OCI-LY7 (cell line): ENCODE measurements at regions not wholly inside any gene's neighbourhood (a gene's known extent, or its start where the extent isn't known, plus 50 kb on each side); places are given as distances from the start of the nearest gene placed in this dataset.

Source experiments
- BruUV-seq: library from RNA; stranded (reverse); fragments of 400-500 nt; replicated peaks from 2 replicates; lab custom pipeline; 2021; lab: Mats Ljungman, UMichigan
- CTCF ChIA-PET: fragments of 300-600 bp; sonication (Branson Sonifier 250); formaldehyde crosslinking; loops from one replicate; lab custom pipeline; 2022; ENCODE audit warnings: antibody characterized with exemption; ENCODE audit not compliant: unreplicated experiment; lab: Charles Lee
- POLR2A ChIA-PET: fragments of 300-600 bp; sonication (Branson Sonifier 250); formaldehyde crosslinking; loops from one replicate; lab custom pipeline; 2022; ENCODE audit warnings: antibody characterized with exemption; lab: Charles Lee
- DNase-seq: peaks from one replicate; pipeline ENCODE4 v3.0.0-alpha.2; 2015; ENCODE audit warnings: low spot score
- H2AFZ ChIP-seq: fragments of 200-600 bp; sonication (generic), shearing (Covaris generic); 2 replicates; pipeline ENCODE4 v1.6.1; 2014; ENCODE audit warnings: mild to moderate bottlenecking, antibody characterized with exemption, low read length, moderate library complexity
- H3K27ac ChIP-seq: fragments of 200-600 bp; sonication (generic); 2 replicates; pipeline ENCODE4 v1.5.1; 2014; ENCODE audit warnings: mixed run types, low read depth, mild to moderate bottlenecking, moderate library complexity, low read length, inconsistent platforms; ENCODE audit not compliant: poor library complexity, severe bottlenecking
- H3K36me3 ChIP-seq: fragments of 200-600 bp; sonication (generic); 2 replicates; pipeline ENCODE4 v1.6.1; 2014; ENCODE audit warnings: mild to moderate bottlenecking, antibody characterized with exemption, low read length, moderate library complexity, mixed read lengths; ENCODE audit not compliant: insufficient read depth
- H3K4me1 ChIP-seq: fragments of 200-600 bp; sonication (generic); 2 replicates; pipeline ENCODE4 v1.5.1; 2014; ENCODE audit warnings: mild to moderate bottlenecking, low read length; ENCODE audit not compliant: insufficient read depth, poor library complexity, severe bottlenecking
- H3K4me2 ChIP-seq: fragments of 200-600 bp; sonication (generic); 2 replicates; pipeline ENCODE4 v1.6.1; 2014; ENCODE audit warnings: mild to moderate bottlenecking, low read length
- H3K4me3 ChIP-seq: fragments of 200-600 bp; sonication (generic); 2 replicates; pipeline ENCODE4 v1.5.1; 2014; ENCODE audit warnings: mild to moderate bottlenecking, low read depth, low read length; ENCODE audit not compliant: poor library complexity, severe bottlenecking
- H3K79me2 ChIP-seq: fragments of 200-600 bp; sonication (generic); 2 replicates; pipeline ENCODE4 v1.6.1; 2016; ENCODE audit warnings: low read depth, mild to moderate bottlenecking, low read length, moderate library complexity, mixed read lengths; ENCODE audit not compliant: insufficient read depth
- H3K9me2 ChIP-seq: fragments of 200-600 bp; sonication (generic); 2 replicates; pipeline ENCODE4 v1.6.1; 2016; ENCODE audit warnings: mild to moderate bottlenecking, low read length, mixed read lengths; ENCODE audit not compliant: insufficient read depth
- H3K9me3 ChIP-seq: fragments of 200-600 bp; sonication (generic); 2 replicates; pipeline ENCODE4 v1.6.1; 2014; ENCODE audit warnings: mild to moderate bottlenecking, mixed run types, low read length, mixed read lengths
- H4K20me1 ChIP-seq: fragments of 200-600 bp; sonication (generic); 2 replicates; pipeline ENCODE4 v1.6.1; 2014; ENCODE audit warnings: mild to moderate bottlenecking, antibody characterized with exemption, low read length, moderate library complexity, mixed read lengths; ENCODE audit not compliant: insufficient read depth
- CTCF ChIP-seq: fragments of 200-600 bp; sonication (generic); conservative IDR thresholded peaks from 2 replicates; pipeline ENCODE4 v1.5.1; 2014; ENCODE audit warnings: mild to moderate bottlenecking, antibody characterized with exemption, low read length, moderate library complexity, mixed read lengths
- EZH2phosphoT487 ChIP-seq: fragments of 200-600 bp; sonication (generic); IDR thresholded peaks from 2 replicates; pipeline ENCODE4 v1.6.1; 2018; ENCODE audit warnings: low read depth, borderline replicate concordance, mild to moderate bottlenecking, mixed run types, antibody characterized with exemption, low read length, moderate library complexity, mixed read lengths
- intact Hi-C: fragments of 100-400 bp; cut with micrococcal nuclease; formaldehyde crosslinking; loops from one replicate; pipeline ENCODE4 v1.10.0; 2022; ENCODE audit not compliant: unreplicated experiment

GRCh38 chr6:165937564-165938358 is 229.9 kb downstream of the TBXT start:
- Histone ChIP-seq H3K9me3 (no peaks in the 10 kb centered on the region), H3K4me2 (no peak overlapping the region), H3K27ac (no peak overlapping the region), H2AFZ (no peak overlapping the region), H3K4me1 (no peaks in the 10 kb centered on the region), H3K36me3 (no peaks in the 10 kb centered on the region), H3K79me2 (no peaks in the 10 kb centered on the region), H4K20me1 (no peaks in the 10 kb centered on the region), H3K9me2 (no peaks in the 10 kb centered on the region), H3K4me3 (no peak overlapping the region)
- CTCF ChIA-PET, result no interaction called here
- no TSS peak for BruUV-seq
- DNase-seq, result no peak
- intact Hi-C loops, result no loop called here
- TF ChIP-seq EZH2phosphoT487 (no peak), CTCF (no peak)
- POLR2A ChIA-PET, result interaction anchor here (0.6 to 1.1 kb wide), 4 partner anchors 35 to 276 kb away, joined by 3 to 7 read pairs (median 4); no protein-coding TSS in a partner anchor

GRCh38 chr6:165936660-165937059 is 231.0 kb downstream of the TBXT start:
- POLR2A ChIA-PET, result no interaction called here
- Histone ChIP-seq H3K4me3 (no peak overlapping the region), H3K4me1 (no peaks in the 10 kb centered on the region), H3K79me2 (no peaks in the 10 kb centered on the region), H3K9me2 (no peaks in the 10 kb centered on the region), H4K20me1 (no peaks in the 10 kb centered on the region), H3K36me3 (no peaks in the 10 kb centered on the region), H2AFZ (no peak overlapping the region), H3K9me3 (no peaks in the 10 kb centered on the region), H3K27ac (no peak overlapping the region), H3K4me2 (no peak overlapping the region)
- intact Hi-C loops, result no loop called here
- TF ChIP-seq CTCF, result no peak
- no peak for TF ChIP-seq EZH2phosphoT487
- CTCF ChIA-PET, result no interaction called here
- DNase-seq, result no peak
- BruUV-seq, result no TSS peak

GRCh38 chr6:165936096-165936495 is 231.6 kb downstream of the TBXT start:
- H3K9me3 ChIP-seq, result no peaks in the 10 kb centered on the region
- no peaks in the 10 kb centered on the region for H3K36me3 ChIP-seq
- ChIA-PET POLR2A (no interaction called here), CTCF (no interaction called here)
- intact Hi-C loops, result no loop called here
- no peak overlapping the region for H3K27ac ChIP-seq
- no peak for DNase-seq
- BruUV-seq, result no TSS peak
- H3K4me1 ChIP-seq, result no peaks in the 10 kb centered on the region
- no peak overlapping the region for H2AFZ ChIP-seq
- H3K9me2 ChIP-seq, result no peaks in the 10 kb centered on the region
- no peaks in the 10 kb centered on the region for H3K79me2 ChIP-seq
- no peaks in the 10 kb centered on the region for H4K20me1 ChIP-seq
- H3K4me3 ChIP-seq, result no peak overlapping the region
- TF ChIP-seq EZH2phosphoT487 (no peak), CTCF (no peak)
- H3K4me2 ChIP-seq, result no peak overlapping the region
